ENCODE measurements at regions not wholly inside any gene's neighbourhood (a gene's known extent, or its start where the extent isn't known, plus 50 kb on each side); places are given as distances from the start of the nearest gene placed in this dataset.
"Not testable (repeated sequence)": the region's sequence is repeated elsewhere in the genome, so short reads cannot be mapped to it uniquely, and the experiment has no call there.

- intact Hi-C loops (cut with micrococcal nuclease), result no loop called here
Observed at GRCh38 chr13:80921971-80922370, 581.0 kb upstream of the SPRY2 start.

- intact Hi-C loops (cut with micrococcal nuclease), result no loop called here
Observed at GRCh38 chr13:80921541-80921940, 580.6 kb upstream of the SPRY2 start.

- intact Hi-C loops (cut with micrococcal nuclease), result no loop called here
Observed at GRCh38 chr13:80906860-80907259, 565.9 kb upstream of the SPRY2 start.

- intact Hi-C loops (cut with micrococcal nuclease), result no loop called here
Observed at GRCh38 chr13:80904386-80904785, 563.5 kb upstream of the SPRY2 start.

GRCh38 chr13:80903911-80904310, 563.0 kb upstream of the SPRY2 start:
- intact Hi-C loops (cut with micrococcal nuclease), result no loop called here

GRCh38 chr13:80901530-80901929, 560.6 kb upstream of the SPRY2 start:
- intact Hi-C loops (cut with micrococcal nuclease), result no loop called here

GRCh38 chr13:80901111-80901510, 560.2 kb upstream of the SPRY2 start:
- intact Hi-C loops (cut with micrococcal nuclease), result no loop called here

GRCh38 chr13:80900561-80900960, 559.6 kb upstream of the SPRY2 start:
- intact Hi-C loops (cut with micrococcal nuclease), result no loop called here

GRCh38 chr13:80897641-80898040, 556.7 kb upstream of the SPRY2 start:
- intact Hi-C loops (cut with micrococcal nuclease), result not testable (repeated sequence)

- intact Hi-C loops (cut with micrococcal nuclease), result no loop called here
Observed at GRCh38 chr13:80894917-80895316, 554.0 kb upstream of the SPRY2 start.

GRCh38 chr13:80889829-80890228, 548.9 kb upstream of the SPRY2 start:
- intact Hi-C loops (cut with micrococcal nuclease), result no loop called here

GRCh38 chr13:80888390-80888789, 547.5 kb upstream of the SPRY2 start:
- intact Hi-C loops (cut with micrococcal nuclease), result no loop called here

GRCh38 chr13:80884056-80884785, 543.3 kb upstream of the SPRY2 start:
- intact Hi-C loops (cut with micrococcal nuclease), result no loop called here

- intact Hi-C loops (cut with micrococcal nuclease), result no loop called here
Observed at GRCh38 chr13:80883545-80883944, 542.6 kb upstream of the SPRY2 start.

- intact Hi-C loops (cut with micrococcal nuclease), result no loop called here
Observed at GRCh38 chr13:80881942-80882445, 541.1 kb upstream of the SPRY2 start.

- intact Hi-C loops (cut with micrococcal nuclease), result no loop called here
Observed at GRCh38 chr13:80881495-80881894, 540.6 kb upstream of the SPRY2 start.

GRCh38 chr13:80881034-80881433, 540.1 kb upstream of the SPRY2 start:
- intact Hi-C loops (cut with micrococcal nuclease), result no loop called here

GRCh38 chr13:80877944-80878241, 537.0 kb upstream of the SPRY2 start:
- intact Hi-C loops (cut with micrococcal nuclease), result no loop called here

GRCh38 chr13:80877209-80877943, 536.5 kb upstream of the SPRY2 start:
- intact Hi-C loops (cut with micrococcal nuclease), result no loop called here

GRCh38 chr13:80873589-80873988, 532.7 kb upstream of the SPRY2 start:
- intact Hi-C loops (cut with micrococcal nuclease), result no loop called here

GRCh38 chr13:80871971-80872370, 531.0 kb upstream of the SPRY2 start:
- intact Hi-C loops (cut with micrococcal nuclease), result not testable (repeated sequence)

- intact Hi-C loops (cut with micrococcal nuclease), result no loop called here
Observed at GRCh38 chr13:80871481-80871880, 530.6 kb upstream of the SPRY2 start.

- intact Hi-C loops (cut with micrococcal nuclease), result no loop called here
Observed at GRCh38 chr13:80870186-80870585, 529.3 kb upstream of the SPRY2 start.

All from T-helper 2 cell treated with Interferon-gamma antibody and Interleukin-4, amounts not matched to agents 100 ng/mL and 5 ng/mL, for 36 hours (primary cell).